H1 (cell line): ENCODE measurements at regions not wholly inside any gene's neighbourhood (a gene's known extent, or its start where the extent isn't known, plus 50 kb on each side); places are given as distances from the start of the nearest gene placed in this dataset.

ENCODE experiments used
- CTCF ChIA-PET: fragments of 300-600 bp; sonication (Branson Sonifier 250); formaldehyde crosslinking; loops from one replicate; lab custom pipeline; 2021; ENCODE audit not compliant: partially characterized antibody; lab: Charles Lee
- POLR2A ChIA-PET: fragments of 300-600 bp; sonication (Branson Sonifier 250); formaldehyde crosslinking; loops from one replicate; lab custom pipeline; 2021; ENCODE audit warnings: inconsistent platforms; ENCODE audit not compliant: partially characterized antibody; lab: Charles Lee
- DNase-seq, 2 experiments: peaks; one replicate each; pipeline versions ENCODE4 v3.0.0 to v3.0.0-alpha.2; 2010 to 2022; ENCODE audit warnings: low spot score in 2 of 2, low read depth in 1 of 2, mixed read lengths in 1 of 2
- FAIRE-seq: peaks from 2 replicates; lab custom pipeline; 2011; peaks lifted over from hg19 to GRCh38; lab: Jason Lieb, UNC
- H2AFZ ChIP-seq: 2 replicates; pipeline ENCODE4 v1.8.1; 2012; ENCODE audit warnings: low read length, inconsistent platforms
- H2AK5ac ChIP-seq: 2 replicates; pipeline ENCODE4 v1.6.1; 2013; ENCODE audit warnings: low read depth, low read length
- H2BK120ac ChIP-seq: replicated peaks from 2 replicates; pipeline ENCODE3; 2013; ENCODE audit warnings: low read depth, low read length, inconsistent platforms
- H2BK12ac ChIP-seq: 2 replicates; pipeline ENCODE4 v1.6.1; 2013; ENCODE audit warnings: low read depth, low read length
- H2BK15ac ChIP-seq: 2 replicates; pipeline ENCODE4 v1.6.1; 2013; ENCODE audit warnings: low read length
- H2BK20ac ChIP-seq: 2 replicates; pipeline ENCODE4 v1.6.1; 2013; ENCODE audit warnings: low read length
- H2BK5ac ChIP-seq: 2 replicates; pipeline ENCODE4 v1.6.1; 2013; ENCODE audit warnings: low read depth, low read length
- H3K14ac ChIP-seq: 2 replicates; pipeline ENCODE4 v1.6.1; 2013; ENCODE audit warnings: inconsistent platforms; ENCODE audit not compliant: insufficient read length
- H3K18ac ChIP-seq: 2 replicates; pipeline ENCODE4 v1.6.1; 2013; ENCODE audit warnings: low read length; ENCODE audit errors: extremely low read depth
- H3K23ac ChIP-seq: 2 replicates; pipeline ENCODE4 v1.6.1; 2013; ENCODE audit warnings: inconsistent platforms; ENCODE audit not compliant: insufficient read length
- H3K23me2 ChIP-seq: 2 replicates; pipeline ENCODE4 v1.6.1; 2013; ENCODE audit warnings: low read depth, low read length
- H3K27ac ChIP-seq: 2 replicates; pipeline ENCODE4 v1.6.1; 2011; ENCODE audit warnings: low read depth, low read length, inconsistent platforms
- H3K27me3 ChIP-seq, 4 experiments: replicated peaks in 1 of 4; 1 replicate in 1 of 4; 2 replicates in 3 of 4; pipeline versions ENCODE4 v1.6.1 to v1.8.1; 2011 to 2013; ENCODE audit warnings: low read length in 3 of 4, mild to moderate bottlenecking in 3 of 4, inconsistent platforms in 2 of 4, mixed read lengths in 2 of 4, moderate library complexity in 1 of 4; ENCODE audit not compliant: control insufficient read depth in 3 of 4, insufficient read depth in 3 of 4; ENCODE audit errors: extremely low read depth in 1 of 4
- H3K36me3 ChIP-seq, 4 experiments: 2 replicates each; pipeline versions ENCODE4 v1.6.1 to v1.8.1; 2011 to 2013; ENCODE audit warnings: mild to moderate bottlenecking in 4 of 4, low read length in 3 of 4, moderate library complexity in 2 of 4, control low read depth in 1 of 4, inconsistent platforms in 1 of 4; ENCODE audit not compliant: insufficient read depth in 4 of 4, control insufficient read depth in 2 of 4
- H3K4ac ChIP-seq: replicated peaks from 2 replicates; pipeline ENCODE3; 2013; ENCODE audit warnings: low read length, low read depth, mixed read lengths, inconsistent platforms; ENCODE audit not compliant: insufficient read length
- H3K4me1 ChIP-seq, 4 experiments: replicated peaks in 1 of 4; 1 replicate in 1 of 4; 2 replicates in 3 of 4; pipeline versions ENCODE4 v1.6.1 to v1.8.1; 2011 to 2013; ENCODE audit warnings: low read length in 3 of 4, inconsistent platforms in 2 of 4, mixed read lengths in 1 of 4; ENCODE audit not compliant: insufficient read depth in 4 of 4, control insufficient read depth in 3 of 4
- H3K4me2 ChIP-seq, 2 experiments: 2 replicates each; pipeline versions ENCODE4 v1.6.1 to v1.8.1; 2011 to 2013; ENCODE audit warnings: low read depth in 2 of 2, low read length in 2 of 2, control low read depth in 1 of 2, inconsistent platforms in 1 of 2, mild to moderate bottlenecking in 1 of 2; ENCODE audit not compliant: insufficient read depth in 1 of 2
- H3K4me3 ChIP-seq, 4 experiments: fragments of 200-600, 300-600 bp in 1 of 4; sonication (generic), shearing (Covaris generic), sonication (Bioruptor Twin) in 1 of 4; 2 replicates each; pipeline versions ENCODE4 v1.5.1 to v1.8.1; 2011 to 2016; ENCODE audit warnings: low read length in 4 of 4, low read depth in 3 of 4, control low read depth in 2 of 4, inconsistent platforms in 2 of 4, mild to moderate bottlenecking in 2 of 4, mixed read lengths in 1 of 4, moderate library complexity in 1 of 4; ENCODE audit not compliant: insufficient read depth in 2 of 4; ENCODE audit errors: extremely low read depth in 1 of 4
- H3K56ac ChIP-seq: replicated peaks from 2 replicates; pipeline ENCODE3; 2013; ENCODE audit warnings: low read depth, mild to moderate bottlenecking, mixed read lengths, low read length, inconsistent platforms; ENCODE audit not compliant: insufficient read length
- H3K79me1 ChIP-seq: 2 replicates; pipeline ENCODE4 v1.6.1; 2013; ENCODE audit warnings: low read depth, low read length, control low read depth
- H3K79me2 ChIP-seq, 2 experiments: 2 replicates each; pipeline versions ENCODE4 v1.6.1 to v1.8.1; 2012 to 2013; ENCODE audit warnings: low read length in 2 of 2, mild to moderate bottlenecking in 2 of 2, inconsistent platforms in 1 of 2; ENCODE audit not compliant: insufficient read depth in 2 of 2, control insufficient read depth in 1 of 2
- H3K9ac ChIP-seq, 4 experiments: replicated peaks in 1 of 4; 1 replicate in 1 of 4; 2 replicates in 3 of 4; pipeline versions ENCODE4 v1.6.1 to v1.8.1; 2011 to 2013; ENCODE audit warnings: low read depth in 3 of 4, low read length in 3 of 4, control low read depth in 2 of 4, mild to moderate bottlenecking in 2 of 4, moderate library complexity in 2 of 4, inconsistent platforms in 1 of 4; ENCODE audit errors: extremely low read depth in 1 of 4
- H3K9me3 ChIP-seq, 2 experiments: 2 replicates each; pipeline versions ENCODE4 v1.6.1 to v1.8.1; 2012 to 2013; ENCODE audit warnings: mild to moderate bottlenecking in 2 of 2, moderate library complexity in 2 of 2, control low read depth in 1 of 2, inconsistent platforms in 1 of 2, low read depth in 1 of 2, low read length in 1 of 2, mixed read lengths in 1 of 2; ENCODE audit not compliant: insufficient read depth in 2 of 2
- H4K20me1 ChIP-seq, 2 experiments: replicated peaks in 1 of 2; 2 replicates each; pipeline versions ENCODE3 to v1.8.1; 2011 to 2013; ENCODE audit warnings: inconsistent platforms in 2 of 2, low read length in 2 of 2, mild to moderate bottlenecking in 1 of 2; ENCODE audit not compliant: insufficient read depth in 2 of 2, control insufficient read depth in 1 of 2
- H4K5ac ChIP-seq: 2 replicates; pipeline ENCODE4 v1.6.1; 2013; ENCODE audit warnings: low read length, low read depth, mixed read lengths, inconsistent platforms; ENCODE audit not compliant: insufficient read length
- H4K8ac ChIP-seq: 2 replicates; pipeline ENCODE4 v1.8.0; 2013; ENCODE audit warnings: mild to moderate bottlenecking, moderate library complexity, low read length, inconsistent platforms; ENCODE audit not compliant: insufficient read depth; ENCODE audit errors: extremely low read depth
- H4K91ac ChIP-seq: replicated peaks from 2 replicates; pipeline ENCODE3; 2013; ENCODE audit warnings: low read length, mixed read lengths, inconsistent platforms; ENCODE audit not compliant: insufficient read length
- EGR1 ChIP-seq: IDR thresholded peaks from 2 replicates; pipeline ENCODE4 v1.6.1; 2011; ENCODE audit warnings: low read depth, low read length, borderline replicate concordance
- EP300 ChIP-seq, 2 experiments: IDR thresholded peaks; 1 replicate in 1 of 2; 2 replicates in 1 of 2; pipeline ENCODE4 v1.6.1; 2011 to 2012; ENCODE audit warnings: low read depth in 2 of 2, low read length in 2 of 2, mild to moderate bottlenecking in 2 of 2, borderline replicate concordance in 1 of 2, inconsistent platforms in 1 of 2, moderate library complexity in 1 of 2
- KDM4A ChIP-seq: IDR thresholded peaks from one replicate; pipeline ENCODE4 v1.7.1; 2012; ENCODE audit warnings: low read depth, mild to moderate bottlenecking, moderate library complexity, low read length, inconsistent platforms; ENCODE audit not compliant: severe bottlenecking
- MAFK ChIP-seq: IDR thresholded peaks from 2 replicates; pipeline ENCODE4 v1.6.1; 2012; ENCODE audit warnings: low read depth, mild to moderate bottlenecking, improper control_type of control experiment, low read length
- ZNF274 ChIP-seq: IDR thresholded peaks from 2 replicates; pipeline ENCODE4 v1.7.0; 2012; ENCODE audit warnings: low read length, borderline replicate concordance; ENCODE audit errors: extremely low read depth
- WGBS, 2 experiments: shearing (Covaris generic) in 1 of 2; methylation state at CpG; one replicate each; pipeline versions ENCODE4 v1.1.6 to v1.1.7; 2013 to 2015; ENCODE audit warnings: low lambda C conversion rate in 2 of 2, mixed read lengths in 2 of 2, inconsistent platforms in 1 of 2, low coverage in 1 of 2, missing lambda C conversion rate in 1 of 2; ENCODE audit not compliant: insufficient replicate concordance in 2 of 2, insufficient coverage in 1 of 2, insufficient read length in 1 of 2; ENCODE audit errors: extremely low coverage in 1 of 2, missing lambda C conversion rate in 1 of 2; 5-methylcytosine and 5-hydroxymethylcytosine counted together

- no peak for TF ChIP-seq ZNF274
- no peak for TF ChIP-seq MAFK
- no peak for TF ChIP-seq KDM4A
- TF ChIP-seq EGR1 = no peak
- no peak for TF ChIP-seq EP300 (IDR thresholded peaks at IDR 0.05; ENCODE audit: borderline replicate concordance in 1 of 2, low read depth in 2 of 2, low read length in 2 of 2)
- FAIRE-seq = no peak
- no peak overlapping the region for H3K14ac ChIP-seq
- 90% methylated on average over 4 of the region's 4 CpGs; no CpG with 5 or more reads in 1 of the 2 experiments for WGBS, 2 experiments
- no peaks in the 10 kb centered on the region for H3K79me2 ChIP-seq
- no peak overlapping the region for H3K9ac ChIP-seq
- H4K20me1 ChIP-seq = no peaks in the 10 kb centered on the region
- no peaks in the 10 kb centered on the region for H3K79me1 ChIP-seq
- H3K18ac ChIP-seq = no peak overlapping the region
- no peak overlapping the region for H3K4me2 ChIP-seq
- H2BK15ac ChIP-seq = no peak overlapping the region
- no peak overlapping the region for H4K91ac ChIP-seq
- H2BK20ac ChIP-seq = no peak overlapping the region
- no peak overlapping the region for H3K56ac ChIP-seq
- DNase-seq = no peak
- CTCF ChIA-PET = no interaction called here
- no peaks in the 10 kb centered on the region for H3K23me2 ChIP-seq
- H3K9me3 ChIP-seq = no peaks in the 10 kb centered on the region
- H2AK5ac ChIP-seq = no peak overlapping the region
- H2AFZ ChIP-seq = 0 out of 2 replicates have a peak overlapping the region, but pooled peaks have one; percentile 38
- no peak overlapping the region for H2BK12ac ChIP-seq
- H3K27me3 ChIP-seq = peaks cover 0 to 1% (median 0%) of the 10 kb centered on the region in 4 experiments; a peak in 1 of 7 replicates
- H3K4me1 ChIP-seq = no peaks in the 10 kb centered on the region
- H3K4ac ChIP-seq = no peak overlapping the region
- POLR2A ChIA-PET = no interaction called here
- no peak overlapping the region for H2BK120ac ChIP-seq
- no peak overlapping the region for H3K23ac ChIP-seq
- no peak overlapping the region for H4K5ac ChIP-seq
- no peak overlapping the region for H4K8ac ChIP-seq
- no peaks in the 10 kb centered on the region for H3K36me3 ChIP-seq
- no peak overlapping the region for H3K27ac ChIP-seq
- no peak overlapping the region for H2BK5ac ChIP-seq
- H3K4me3 ChIP-seq = no peak overlapping the region
Observed at GRCh38 chr4:130080872-130081451, 985.0 kb downstream of the C4orf33 start.
